H9 (cell line): ENCODE measurements at regions not wholly inside any gene's neighbourhood (a gene's known extent, or its start where the extent isn't known, plus 50 kb on each side); places are given as distances from the start of the nearest gene placed in this dataset.

Experiments
- DNase-seq: peaks from one replicate; pipeline ENCODE4 v3.0.0-alpha.2; 2017
- H2AFZ ChIP-seq: one replicate; pipeline ENCODE4 v1.6.1; 2013; ENCODE audit warnings: mild to moderate bottlenecking, low read length, control low read depth, moderate library complexity
- H2AK5ac ChIP-seq: 2 replicates; pipeline ENCODE4 v1.6.1; 2013; ENCODE audit warnings: low read length, control low read depth, mixed read lengths; ENCODE audit not compliant: insufficient read length
- H2BK120ac ChIP-seq: one replicate; pipeline ENCODE4 v1.6.1; 2013; ENCODE audit warnings: low read depth, mild to moderate bottlenecking, low read length, control low read depth, inconsistent platforms; ENCODE audit not compliant: poor library complexity, severe bottlenecking
- H2BK12ac ChIP-seq: 2 replicates; pipeline ENCODE4 v1.6.1; 2013; ENCODE audit warnings: low read length, control low read depth, mixed read lengths, low read depth; ENCODE audit not compliant: insufficient read length
- H2BK15ac ChIP-seq: 2 replicates; pipeline ENCODE4 v1.6.1; 2013; ENCODE audit warnings: low read depth, low read length, control low read depth
- H2BK20ac ChIP-seq: one replicate; pipeline ENCODE4 v1.6.1; 2013; ENCODE audit warnings: low read depth, mild to moderate bottlenecking, low read length, control low read depth, inconsistent platforms; ENCODE audit not compliant: poor library complexity, severe bottlenecking
- H2BK5ac ChIP-seq: 2 replicates; pipeline ENCODE4 v1.6.1; 2013; ENCODE audit warnings: low read length, control low read depth, mixed read lengths; ENCODE audit not compliant: insufficient read length
- H3K14ac ChIP-seq: 2 replicates; pipeline ENCODE4 v1.6.1; 2013; ENCODE audit warnings: low read length, control low read depth; ENCODE audit not compliant: insufficient read depth
- H3K18ac ChIP-seq: 2 replicates; pipeline ENCODE4 v1.6.1; 2013; ENCODE audit warnings: low read depth, mild to moderate bottlenecking, mixed read lengths, low read length, control low read depth; ENCODE audit not compliant: insufficient read length
- H3K23ac ChIP-seq: 2 replicates; pipeline ENCODE4 v1.6.1; 2013; ENCODE audit warnings: low read length, control low read depth, mixed read lengths, low read depth; ENCODE audit not compliant: insufficient read length
- H3K23me2 ChIP-seq: 2 replicates; pipeline ENCODE4 v1.6.1; 2013; ENCODE audit warnings: low read depth, mild to moderate bottlenecking, mixed read lengths, low read length, control low read depth; ENCODE audit not compliant: insufficient read length, poor library complexity, severe bottlenecking
- H3K27ac ChIP-seq: 2 replicates; pipeline ENCODE4 v1.5.1; 2013; ENCODE audit warnings: low read length, control low read depth, mixed read lengths, low read depth; ENCODE audit not compliant: insufficient read length
- H3K27me3 ChIP-seq: 2 replicates; pipeline ENCODE4 v1.6.1; 2013; ENCODE audit warnings: low read length, control low read depth, inconsistent platforms; ENCODE audit not compliant: insufficient read depth
- H3K4ac ChIP-seq: 2 replicates; pipeline ENCODE4 v1.6.1; 2013; ENCODE audit warnings: low read depth, mild to moderate bottlenecking, control low read depth, inconsistent platforms, low read length, moderate library complexity
- H3K4me1 ChIP-seq: 2 replicates; pipeline ENCODE4 v1.6.1; 2013; ENCODE audit warnings: low read length, control low read depth, inconsistent platforms; ENCODE audit not compliant: insufficient read depth
- H3K4me2 ChIP-seq: 2 replicates; pipeline ENCODE4 v1.6.1; 2013; ENCODE audit warnings: low read length, control low read depth, mixed read lengths; ENCODE audit not compliant: insufficient read length, insufficient read depth
- H3K56ac ChIP-seq: 2 replicates; pipeline ENCODE4 v1.6.1; 2013; ENCODE audit warnings: low read depth, mild to moderate bottlenecking, mixed read lengths, low read length, control low read depth; ENCODE audit not compliant: insufficient read length
- H3K79me1 ChIP-seq: 2 replicates; pipeline ENCODE4 v1.6.1; 2013; ENCODE audit warnings: low read depth, mild to moderate bottlenecking, moderate library complexity, low read length, control low read depth, inconsistent platforms; ENCODE audit not compliant: insufficient read depth, poor library complexity, severe bottlenecking
- H3K79me2 ChIP-seq: 2 replicates; pipeline ENCODE4 v1.6.1; 2013; ENCODE audit warnings: low read length, control low read depth, inconsistent platforms; ENCODE audit not compliant: insufficient read depth
- H3K9ac ChIP-seq: 2 replicates; pipeline ENCODE4 v1.6.1; 2013; ENCODE audit warnings: low read length, control low read depth, mixed read lengths; ENCODE audit not compliant: insufficient read length; ENCODE audit errors: extremely low read depth
- H3K9me3 ChIP-seq: one replicate; pipeline ENCODE4 v1.6.1; 2013; ENCODE audit warnings: low read depth, low read length, inconsistent platforms; ENCODE audit not compliant: control insufficient read depth
- H3T11ph ChIP-seq: one replicate; pipeline ENCODE4 v1.6.1; 2013; ENCODE audit warnings: mild to moderate bottlenecking, low read length, control low read depth, inconsistent platforms
- H4K20me1 ChIP-seq: one replicate; pipeline ENCODE4 v1.6.1; 2013; ENCODE audit not compliant: control insufficient read depth, insufficient read length, insufficient read depth
- H4K5ac ChIP-seq: 2 replicates; pipeline ENCODE4 v1.6.1; 2013; ENCODE audit warnings: low read depth, mild to moderate bottlenecking, mixed read lengths, low read length, control low read depth; ENCODE audit not compliant: insufficient read length
- H4K8ac ChIP-seq: replicated peaks from 2 replicates; pipeline ENCODE4 v1.6.1; 2013; ENCODE audit warnings: low read length, control low read depth, mixed read lengths, low read depth; ENCODE audit not compliant: insufficient read length
- H4K91ac ChIP-seq: 2 replicates; pipeline ENCODE4 v1.6.1; 2013; ENCODE audit warnings: low read depth, mild to moderate bottlenecking, moderate library complexity, mixed read lengths, low read length, control low read depth; ENCODE audit not compliant: insufficient read length
- H3K27ac Mint-ChIP-seq, 3 experiments: 2 replicates in 2 of 3; 3 replicates in 1 of 3; pipeline ENCODE4 v1.8.0; 2020 to 2021; ENCODE audit warnings: mixed read lengths in 3 of 3, mild to moderate bottlenecking in 1 of 3, moderate library complexity in 1 of 3
- H3K27me3 Mint-ChIP-seq: 2 replicates; pipeline ENCODE4 v1.8.0; 2021; ENCODE audit warnings: low read depth, mild to moderate bottlenecking, moderate library complexity, mixed read lengths
- H3K36me3 Mint-ChIP-seq, 3 experiments: 2 replicates in 2 of 3; 3 replicates in 1 of 3; pipeline ENCODE4 v1.8.0; 2020 to 2021; ENCODE audit warnings: low read depth in 3 of 3, mixed read lengths in 3 of 3; ENCODE audit not compliant: insufficient read depth in 1 of 3
- H3K4me1 Mint-ChIP-seq, 2 experiments: 2 replicates each; pipeline ENCODE4 v1.8.0; 2020; ENCODE audit warnings: mixed read lengths in 2 of 2
- H3K4me3 Mint-ChIP-seq, 2 experiments: 2 replicates in 1 of 2; 3 replicates in 1 of 2; pipeline ENCODE4 v1.8.0; 2020 to 2021; ENCODE audit warnings: mild to moderate bottlenecking in 2 of 2, mixed read lengths in 2 of 2, moderate library complexity in 1 of 2
- H3K9me3 Mint-ChIP-seq, 2 experiments: 2 replicates in 1 of 2; 3 replicates in 1 of 2; pipeline ENCODE4 v1.8.0; 2020; ENCODE audit warnings: mild to moderate bottlenecking in 2 of 2, mixed read lengths in 2 of 2, moderate library complexity in 1 of 2
- WGBS: extraction: QIAGEN DNeasy Blood & Tissue Kit; methylation state at CpG from one replicate; pipeline ENCODE4 v1.1.7; 2013; ENCODE audit warnings: missing lambda C conversion rate, low lambda C conversion rate, mixed read lengths; ENCODE audit not compliant: insufficient read length; ENCODE audit errors: extremely low coverage; 5-methylcytosine and 5-hydroxymethylcytosine counted together
- TF ChIP-seq, protein P1 (sequence below): fragments of 200-600 bp; sonication (generic); conservative IDR thresholded peaks from 3 replicates; pipeline ENCODE4 v1.8.0; 2021; ENCODE audit warnings: antibody characterized with exemption, mild to moderate bottlenecking

DNA sequence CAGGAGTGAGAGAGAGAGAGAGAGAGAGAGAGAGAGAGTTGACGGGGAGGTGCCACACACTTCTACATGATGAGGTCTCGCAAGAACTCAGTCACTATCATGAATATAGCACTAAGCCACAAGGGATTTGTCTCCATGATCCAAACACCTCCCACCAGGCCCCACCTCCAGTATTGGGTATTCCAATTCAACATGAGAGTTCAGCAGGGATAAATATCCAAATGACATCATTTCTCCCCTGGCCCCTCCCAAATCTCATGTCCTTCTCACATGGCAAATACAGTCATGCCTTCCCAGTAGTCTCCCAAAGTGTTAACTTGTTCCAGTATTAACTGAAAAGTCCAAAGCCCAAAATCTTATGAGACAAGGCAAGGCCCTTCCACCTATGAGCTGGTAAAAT, 330.7 kb downstream of the CDH26 start:
- Histone ChIP-seq H2BK5ac (no peak overlapping the region), H2AFZ (no peak overlapping the region), H4K8ac (no peak overlapping the region), H3T11ph (no peak overlapping the region), H4K20me1 (no peaks in the 10 kb centered on the region), H3K4me2 (no peak overlapping the region), H3K23me2 (no peaks in the 10 kb centered on the region), H3K23ac (no peak overlapping the region), H3K79me2 (no peaks in the 10 kb centered on the region), H3K79me1 (no peaks in the 10 kb centered on the region), H3K4me1 (no peaks in the 10 kb centered on the region), H2BK15ac (no peak overlapping the region), H2BK12ac (no peak overlapping the region), H2BK120ac (no peak overlapping the region), H3K9ac (no peak overlapping the region), H3K27ac (no peak overlapping the region), H3K9me3 (peaks cover 49% of the 10 kb centered on the region), H3K18ac (no peak overlapping the region), H2BK20ac (no peak overlapping the region), H4K5ac (no peak overlapping the region), H3K4ac (no peak overlapping the region), H3K27me3 (no peaks in the 10 kb centered on the region), H3K14ac (no peak overlapping the region), H4K91ac (no peak overlapping the region), H3K56ac (no peak overlapping the region), H2AK5ac (no peak overlapping the region)
- H3K4me3 Mint-ChIP-seq, result no peak overlapping the region
- H3K4me1 Mint-ChIP-seq, result no peaks in the 10 kb centered on the region
- TF ChIP-seq, protein P1, sequence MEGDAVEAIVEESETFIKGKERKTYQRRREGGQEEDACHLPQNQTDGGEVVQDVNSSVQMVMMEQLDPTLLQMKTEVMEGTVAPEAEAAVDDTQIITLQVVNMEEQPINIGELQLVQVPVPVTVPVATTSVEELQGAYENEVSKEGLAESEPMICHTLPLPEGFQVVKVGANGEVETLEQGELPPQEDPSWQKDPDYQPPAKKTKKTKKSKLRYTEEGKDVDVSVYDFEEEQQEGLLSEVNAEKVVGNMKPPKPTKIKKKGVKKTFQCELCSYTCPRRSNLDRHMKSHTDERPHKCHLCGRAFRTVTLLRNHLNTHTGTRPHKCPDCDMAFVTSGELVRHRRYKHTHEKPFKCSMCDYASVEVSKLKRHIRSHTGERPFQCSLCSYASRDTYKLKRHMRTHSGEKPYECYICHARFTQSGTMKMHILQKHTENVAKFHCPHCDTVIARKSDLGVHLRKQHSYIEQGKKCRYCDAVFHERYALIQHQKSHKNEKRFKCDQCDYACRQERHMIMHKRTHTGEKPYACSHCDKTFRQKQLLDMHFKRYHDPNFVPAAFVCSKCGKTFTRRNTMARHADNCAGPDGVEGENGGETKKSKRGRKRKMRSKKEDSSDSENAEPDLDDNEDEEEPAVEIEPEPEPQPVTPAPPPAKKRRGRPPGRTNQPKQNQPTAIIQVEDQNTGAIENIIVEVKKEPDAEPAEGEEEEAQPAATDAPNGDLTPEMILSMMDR, result no peak
- peaks cover 65 to 68% of the 10 kb centered on the region in 2 experiments for H3K9me3 Mint-ChIP-seq
- peaks cover 17% of the 10 kb centered on the region for H3K27me3 Mint-ChIP-seq
- DNase-seq, result no peak
- H3K27ac Mint-ChIP-seq, result no peak overlapping the region
- H3K36me3 Mint-ChIP-seq, result peaks cover 8 to 24% (median 10%) of the 10 kb centered on the region in 3 experiments; a peak in 6 of 7 replicates
- WGBS, result no CpG with 5 or more reads among the region's 2 CpGs
